Chondrocyte (in vitro differentiated cells): ENCODE measurements at regions not wholly inside any gene's neighbourhood (a gene's known extent, or its start where the extent isn't known, plus 50 kb on each side); places are given as distances from the start of the nearest gene placed in this dataset.

Source experiments
- DNase-seq: peaks from one replicate; pipeline ENCODE4 v3.0.0; 2021; ENCODE audit warnings: mixed read lengths, low spot score
- H3K27ac Mint-ChIP-seq: one replicate; pipeline ENCODE4 v1.8.0; 2021; ENCODE audit warnings: mild to moderate bottlenecking, moderate library complexity, mixed read lengths; ENCODE audit not compliant: unreplicated experiment
- H3K27me3 Mint-ChIP-seq: 2 replicates; pipeline ENCODE4 v1.8.0; 2021; ENCODE audit warnings: low read depth, mixed read lengths
- H3K36me3 Mint-ChIP-seq: 2 replicates; pipeline ENCODE4 v1.8.0; 2021; ENCODE audit warnings: low read depth, mixed read lengths
- H3K4me1 Mint-ChIP-seq: 2 replicates; pipeline ENCODE4 v1.8.0; 2021; ENCODE audit warnings: low read depth, mild to moderate bottlenecking, mixed read lengths
- H3K4me3 Mint-ChIP-seq: one replicate; pipeline ENCODE4 v1.8.0; 2021; ENCODE audit warnings: mild to moderate bottlenecking, moderate library complexity, mixed read lengths; ENCODE audit not compliant: unreplicated experiment
- H3K9me3 Mint-ChIP-seq: 2 replicates; pipeline ENCODE4 v1.8.0; 2021; ENCODE audit warnings: low read depth, mixed read lengths
- TF ChIP-seq, protein P1 (sequence below): fragments of 200-600 bp; sonication (generic); IDR thresholded peaks from 2 replicates; pipeline ENCODE4 v1.5.0; 2021; ENCODE audit warnings: antibody characterized with exemption, mild to moderate bottlenecking, moderate library complexity

DNA sequence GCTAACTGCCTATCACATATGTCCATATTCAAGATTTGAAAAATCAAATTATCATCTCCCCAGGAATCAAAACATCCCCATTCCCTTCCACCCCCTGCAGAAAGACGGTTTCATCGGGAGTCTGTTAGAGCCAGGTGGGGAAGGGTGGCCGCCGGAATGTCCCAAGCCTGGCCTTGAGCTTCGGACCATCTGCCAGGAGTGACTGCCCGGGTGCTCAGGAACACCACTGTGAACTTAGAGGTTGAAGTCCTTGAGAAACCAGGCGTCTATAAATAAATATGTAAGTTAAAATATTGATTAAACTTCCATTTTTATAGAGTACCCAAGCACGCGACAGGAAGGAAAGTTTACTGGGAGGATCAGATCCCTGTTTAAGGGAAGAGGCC is 250.8 kb downstream of the DLL1 start:
- Mint-ChIP-seq H3K4me3 (no peak overlapping the region), H3K27ac (no peak overlapping the region), H3K4me1 (peaks cover 4% of the 10 kb centered on the region), H3K9me3 (peaks cover 9% of the 10 kb centered on the region), H3K27me3 (peaks cover 20% of the 10 kb centered on the region), H3K36me3 (peaks cover 2% of the 10 kb centered on the region)
- DNase-seq: peak; percentile 27
- TF ChIP-seq, protein P1, sequence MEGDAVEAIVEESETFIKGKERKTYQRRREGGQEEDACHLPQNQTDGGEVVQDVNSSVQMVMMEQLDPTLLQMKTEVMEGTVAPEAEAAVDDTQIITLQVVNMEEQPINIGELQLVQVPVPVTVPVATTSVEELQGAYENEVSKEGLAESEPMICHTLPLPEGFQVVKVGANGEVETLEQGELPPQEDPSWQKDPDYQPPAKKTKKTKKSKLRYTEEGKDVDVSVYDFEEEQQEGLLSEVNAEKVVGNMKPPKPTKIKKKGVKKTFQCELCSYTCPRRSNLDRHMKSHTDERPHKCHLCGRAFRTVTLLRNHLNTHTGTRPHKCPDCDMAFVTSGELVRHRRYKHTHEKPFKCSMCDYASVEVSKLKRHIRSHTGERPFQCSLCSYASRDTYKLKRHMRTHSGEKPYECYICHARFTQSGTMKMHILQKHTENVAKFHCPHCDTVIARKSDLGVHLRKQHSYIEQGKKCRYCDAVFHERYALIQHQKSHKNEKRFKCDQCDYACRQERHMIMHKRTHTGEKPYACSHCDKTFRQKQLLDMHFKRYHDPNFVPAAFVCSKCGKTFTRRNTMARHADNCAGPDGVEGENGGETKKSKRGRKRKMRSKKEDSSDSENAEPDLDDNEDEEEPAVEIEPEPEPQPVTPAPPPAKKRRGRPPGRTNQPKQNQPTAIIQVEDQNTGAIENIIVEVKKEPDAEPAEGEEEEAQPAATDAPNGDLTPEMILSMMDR: no peak

DNA sequence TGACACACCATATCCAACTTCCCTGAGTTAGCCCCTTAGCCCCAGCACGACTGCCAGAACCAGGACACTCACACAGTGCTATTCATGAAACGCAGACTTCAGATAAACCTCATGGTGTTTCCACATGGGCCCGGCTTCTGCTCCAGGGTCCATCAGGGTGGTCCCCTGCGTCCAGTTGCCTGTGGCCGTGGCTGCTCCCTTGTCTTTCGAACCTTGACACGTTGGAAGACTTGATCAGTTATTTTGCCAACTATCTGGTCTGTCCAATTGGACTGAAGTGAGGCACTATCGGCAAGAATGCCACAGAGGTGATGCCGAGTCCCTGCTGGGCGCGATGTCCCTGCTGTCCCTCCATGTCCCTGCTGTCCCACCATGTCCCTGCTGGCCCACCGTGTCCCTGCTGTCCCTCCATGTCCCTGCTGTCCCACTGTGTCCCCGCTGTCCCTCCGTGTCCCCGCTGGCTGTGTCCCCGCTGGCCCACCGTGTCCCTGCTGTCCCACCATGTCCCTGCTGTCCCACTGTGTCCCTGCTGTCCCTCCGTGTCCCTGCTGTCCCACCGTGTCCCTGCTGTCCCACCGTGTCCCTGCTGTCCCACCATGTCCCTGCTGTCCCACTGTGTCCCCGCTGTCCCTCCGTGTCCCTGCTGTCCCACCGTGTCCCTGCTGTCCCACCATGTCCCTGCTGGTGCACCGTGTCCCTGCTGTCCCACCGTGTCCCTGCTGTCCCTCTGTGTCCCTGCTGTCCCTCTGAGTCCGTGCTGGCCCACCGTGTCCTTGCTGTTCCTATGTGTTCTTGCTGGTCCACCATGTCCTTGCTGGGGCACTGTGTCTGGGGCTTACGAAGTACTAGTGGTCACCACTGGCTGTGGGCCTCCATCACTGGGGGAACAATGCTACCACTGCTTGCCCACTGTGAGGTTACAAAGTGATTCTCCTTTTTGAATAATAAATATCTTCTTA is 251.4 kb downstream of the DLL1 start:
- peak; percentile 78 for DNase-seq
- Mint-ChIP-seq H3K27ac (no peak overlapping the region), H3K36me3 (peaks cover 2% of the 10 kb centered on the region), H3K4me3 (no peak overlapping the region), H3K4me1 (peaks cover 4% of the 10 kb centered on the region), H3K27me3 (peaks cover 18% of the 10 kb centered on the region), H3K9me3 (peaks cover 9% of the 10 kb centered on the region)
- TF ChIP-seq, protein P1: no peak

DNA sequence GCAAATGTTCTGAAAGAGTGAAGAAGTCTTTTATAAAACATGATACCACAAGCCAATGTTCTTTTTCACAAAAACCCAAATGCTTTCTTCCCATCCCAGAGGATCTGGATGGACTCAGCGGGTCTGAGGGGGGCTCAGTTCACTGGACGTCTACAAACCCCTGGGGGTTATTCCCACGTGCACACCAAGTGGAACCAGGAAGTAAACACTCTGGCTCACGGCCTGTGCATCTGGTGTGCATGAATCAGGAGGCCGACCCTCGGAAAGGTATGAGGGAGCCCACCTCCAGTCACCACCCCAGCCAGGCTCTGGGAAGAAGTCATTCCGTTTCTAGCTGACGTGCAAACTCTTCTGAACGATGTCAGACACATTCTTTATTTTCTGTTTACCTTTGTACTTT is 252.2 kb downstream of the DLL1 start:
- H3K27ac Mint-ChIP-seq: no peak overlapping the region
- H3K4me1 Mint-ChIP-seq: peaks cover 4% of the 10 kb centered on the region
- H3K36me3 Mint-ChIP-seq: peaks cover 2% of the 10 kb centered on the region
- DNase-seq: peak; percentile 36
- TF ChIP-seq, protein P1: no peak
- peaks cover 13% of the 10 kb centered on the region for H3K9me3 Mint-ChIP-seq
- peaks cover 18% of the 10 kb centered on the region for H3K27me3 Mint-ChIP-seq
- no peak overlapping the region for H3K4me3 Mint-ChIP-seq

DNA sequence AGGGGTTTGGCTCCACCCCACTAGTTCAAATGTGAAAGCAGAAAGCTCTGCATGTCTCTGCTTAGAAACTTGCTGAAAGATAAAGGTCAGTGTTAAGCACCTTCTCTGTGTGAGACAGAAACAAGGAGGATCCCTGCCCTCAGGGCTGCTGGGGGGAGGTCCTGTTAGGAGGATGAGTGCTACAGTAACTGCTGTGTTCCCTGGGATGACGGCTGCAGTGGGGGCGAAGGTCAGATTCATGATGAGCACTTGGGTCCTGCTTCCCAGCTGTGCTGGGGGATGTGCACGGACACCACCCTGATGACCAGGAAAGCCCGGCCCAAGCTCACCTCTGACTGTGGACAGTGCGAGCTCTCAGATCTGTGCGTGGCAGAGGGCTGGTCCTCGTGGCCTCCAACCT is 252.6 kb downstream of the DLL1 start:
- peak; percentile 73 for DNase-seq
- H3K9me3 Mint-ChIP-seq: peaks cover 18% of the 10 kb centered on the region
- peaks cover 18% of the 10 kb centered on the region for H3K27me3 Mint-ChIP-seq
- H3K27ac Mint-ChIP-seq: no peak overlapping the region
- no peak overlapping the region for H3K4me3 Mint-ChIP-seq
- H3K4me1 Mint-ChIP-seq: peaks cover 4% of the 10 kb centered on the region
- H3K36me3 Mint-ChIP-seq: peaks cover 6% of the 10 kb centered on the region
- TF ChIP-seq, protein P1: no peak

DNA sequence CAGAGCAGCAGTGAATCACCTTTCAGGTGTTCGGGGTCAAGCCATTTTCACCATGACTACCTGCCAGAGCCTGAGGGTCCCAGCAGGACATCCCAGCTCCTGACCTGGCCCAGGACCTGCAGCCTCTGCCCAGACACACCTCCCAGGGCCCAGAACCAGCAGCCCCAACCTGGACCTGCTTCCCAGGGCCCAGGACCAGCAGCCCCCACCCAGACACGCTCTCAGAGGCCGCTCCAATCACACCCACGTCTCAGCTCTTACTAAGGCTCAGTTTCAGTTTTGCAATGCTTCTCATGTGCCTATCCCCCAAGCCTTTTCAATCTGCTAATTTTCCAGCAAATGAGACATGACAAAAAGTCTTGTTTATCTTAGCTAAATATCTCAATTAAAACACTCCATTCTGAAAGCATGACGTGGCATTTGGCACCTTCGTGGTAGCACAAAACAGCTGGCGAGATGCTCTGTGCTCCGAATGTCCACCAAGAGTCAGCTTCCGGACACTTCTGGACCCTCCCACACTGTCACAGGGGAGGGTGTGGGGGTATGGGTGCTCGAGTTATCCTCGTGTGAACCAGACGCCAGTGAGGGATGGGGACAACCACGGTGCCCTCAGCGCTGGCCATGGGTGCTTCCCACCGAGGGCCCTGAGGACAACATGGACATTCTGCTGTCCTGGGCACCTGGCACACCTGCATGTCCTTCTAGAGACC is 253.2 kb downstream of the DLL1 start:
- Mint-ChIP-seq H3K4me1 (peaks cover 4% of the 10 kb centered on the region), H3K36me3 (peaks cover 6% of the 10 kb centered on the region), H3K9me3 (peaks cover 21% of the 10 kb centered on the region), H3K4me3 (peak overlapping the region; percentile 24), H3K27ac (no peak overlapping the region), H3K27me3 (peaks cover 18% of the 10 kb centered on the region)
- peak; percentile 42 for DNase-seq
- TF ChIP-seq, protein P1: no peak
